ENCODE measurements at regions not wholly inside any gene's neighbourhood (a gene's known extent, or its start where the extent isn't known, plus 50 kb on each side); places are given as distances from the start of the nearest gene placed in this dataset.

GRCh38 chrX:116281106-116281505 is 110.6 kb downstream of the AGTR2 start:
- TF ChIP-seq CTCF (IDR thresholded peaks at IDR 0.05) (no peak), POLR2A (IDR thresholded peaks at IDR 0.05) (no peak)
